Coronary artery (tissue), 2 donors: ENCODE measurements at regions not wholly inside any gene's neighbourhood (a gene's known extent, or its start where the extent isn't known, plus 50 kb on each side); places are given as distances from the start of the nearest gene placed in this dataset.

Experiments used
- DNase-seq: peaks from one replicate; pipeline ENCODE4 v3.0.0-alpha.2; 2017; ENCODE audit warnings: low spot score
- H3K27ac ChIP-seq, 2 donors: fragments of 200-600 bp; sonication (generic); one replicate each; pipeline ENCODE4 v1.5.1; 2016 to 2019
- H3K4me3 ChIP-seq: fragments of 200-600 bp; sonication (generic); 2 replicates; pipeline ENCODE4 v1.5.1; 2016; ENCODE audit warnings: mild to moderate bottlenecking, moderate library complexity
- CTCF ChIP-seq: fragments of 200-600 bp; sonication (generic); IDR thresholded peaks from one replicate; pipeline ENCODE4 v1.5.1; 2019; ENCODE audit warnings: antibody characterized with exemption

- Histone ChIP-seq H3K4me3 (no peak overlapping the region), H3K27ac (no peak overlapping the region)
- no peak for DNase-seq
- TF ChIP-seq CTCF: no peak
Observed at GRCh38 chr11:122025757-122026156, 90.3 kb downstream of the BLID start.

GRCh38 chr11:122024278-122024677, 91.7 kb downstream of the BLID start:
- H3K4me3 ChIP-seq: no peak overlapping the region
- no peak overlapping the region for H3K27ac ChIP-seq
- no peak for TF ChIP-seq CTCF
- no peak for DNase-seq

GRCh38 chr11:122023614-122024250, 92.3 kb downstream of the BLID start:
- no peak overlapping the region for H3K27ac ChIP-seq
- no peak for TF ChIP-seq CTCF
- no peak for DNase-seq
- H3K4me3 ChIP-seq: no peak overlapping the region

- no peak for TF ChIP-seq CTCF
- H3K4me3 ChIP-seq: no peak overlapping the region
- no peak for DNase-seq
- no peak overlapping the region for H3K27ac ChIP-seq
Observed at GRCh38 chr11:122022646-122023045, 93.4 kb downstream of the BLID start.

- no peak overlapping the region for H3K27ac ChIP-seq
- DNase-seq: no peak
- TF ChIP-seq CTCF: no peak
- no peak overlapping the region for H3K4me3 ChIP-seq
Observed at GRCh38 chr11:122020902-122021301, 95.1 kb downstream of the BLID start.

- Histone ChIP-seq H3K27ac (no peak overlapping the region), H3K4me3 (no peak overlapping the region)
- DNase-seq: no peak
- TF ChIP-seq CTCF: no peak
Observed at GRCh38 chr11:122019908-122020694, 95.9 kb downstream of the BLID start.

- H3K4me3 ChIP-seq: peak overlapping the region; percentile 4
- no peak for TF ChIP-seq CTCF
- DNase-seq: no peak
- peak overlapping the region in 1 of 2 donors; percentile 21 for H3K27ac ChIP-seq
Observed at GRCh38 chr11:122007601-122008071, 108.4 kb downstream of the BLID start.
